GM23338 (cell line): ENCODE measurements at regions not wholly inside any gene's neighbourhood (a gene's known extent, or its start where the extent isn't known, plus 50 kb on each side); places are given as distances from the start of the nearest gene placed in this dataset.

ENCODE experiments used
- ATAC-seq: fragments of 200-7000 bp; cut with Tn5 transposase; 3 replicates; pipeline ENCODE4 v1.9.1; 2020
- DNase-seq: peaks from one replicate; pipeline ENCODE4 v3.0.0-alpha.2; 2015; ENCODE audit warnings: low spot score
- H2AFZ ChIP-seq: fragments of 200-600 bp; sonication (generic); 2 replicates; pipeline ENCODE4 v1.8.0; 2016; ENCODE audit warnings: antibody characterized with exemption, mild to moderate bottlenecking, moderate library complexity
- H3F3A ChIP-seq: fragments of 200-600 bp; sonication (generic); replicated peaks from 2 replicates; pipeline ENCODE4 v1.8.0; 2017; ENCODE audit warnings: antibody characterized with exemption, mixed run types, low read depth
- H3K27ac ChIP-seq: fragments of 200-600 bp; sonication (generic); 2 replicates; pipeline ENCODE4 v1.6.1; 2016; ENCODE audit warnings: low read depth
- H3K27me3 ChIP-seq: fragments of 200-600 bp; sonication (generic); 2 replicates; pipeline ENCODE4 v1.8.0; 2016; ENCODE audit warnings: mild to moderate bottlenecking, mixed run types, moderate library complexity; ENCODE audit not compliant: insufficient read depth
- H3K36me3 ChIP-seq: fragments of 200-600 bp; sonication (generic); 2 replicates; pipeline ENCODE4 v1.8.0; 2016; ENCODE audit warnings: mild to moderate bottlenecking; ENCODE audit not compliant: insufficient read depth
- H3K4me1 ChIP-seq: fragments of 200-600 bp; sonication (generic); 2 replicates; pipeline ENCODE4 v1.8.0; 2016; ENCODE audit warnings: mild to moderate bottlenecking, moderate library complexity; ENCODE audit not compliant: insufficient read depth
- H3K4me2 ChIP-seq: fragments of 200-600 bp; sonication (generic); 2 replicates; pipeline ENCODE4 v1.7.1; 2017; ENCODE audit warnings: mixed run types
- H3K4me3 ChIP-seq: fragments of 200-600 bp; sonication (generic); 2 replicates; pipeline ENCODE4 v1.6.1; 2016; ENCODE audit warnings: mixed run types
- H3K79me2 ChIP-seq: fragments of 200-600 bp; sonication (generic); replicated peaks from 2 replicates; pipeline ENCODE4 v1.8.0; 2017; ENCODE audit warnings: mild to moderate bottlenecking; ENCODE audit not compliant: insufficient read depth
- H3K9me2 ChIP-seq: fragments of 200-600 bp; sonication (generic); 2 replicates; pipeline ENCODE4 v1.8.0; 2017; ENCODE audit not compliant: insufficient read depth
- H4K20me1 ChIP-seq: fragments of 200-600 bp; sonication (generic); replicated peaks from 2 replicates; pipeline ENCODE4 v1.8.0; 2017; ENCODE audit warnings: mild to moderate bottlenecking; ENCODE audit not compliant: insufficient read depth
- H3K27ac Mint-ChIP-seq: 2 replicates; pipeline ENCODE4 v1.8.0; 2020; ENCODE audit warnings: inconsistent platforms, mild to moderate bottlenecking, moderate library complexity, mixed read lengths
- H3K27me3 Mint-ChIP-seq: 3 replicates; pipeline ENCODE4 v1.8.0; 2022; ENCODE audit warnings: low read depth, mild to moderate bottlenecking, moderate library complexity, mixed read lengths, inconsistent platforms; ENCODE audit not compliant: insufficient read depth, poor library complexity
- H3K36me3 Mint-ChIP-seq: 3 replicates; pipeline ENCODE4 v1.8.0; 2021; ENCODE audit warnings: low read depth, mild to moderate bottlenecking, inconsistent platforms, moderate library complexity, mixed read lengths
- H3K4me1 Mint-ChIP-seq: 3 replicates; pipeline ENCODE4 v1.8.0; 2020; ENCODE audit warnings: mild to moderate bottlenecking, inconsistent platforms, mixed read lengths
- H3K4me3 Mint-ChIP-seq: 3 replicates; pipeline ENCODE4 v1.8.0; 2021; ENCODE audit warnings: moderate library complexity, mild to moderate bottlenecking, inconsistent platforms, mixed read lengths
- H3K9me3 Mint-ChIP-seq: 3 replicates; pipeline ENCODE4 v1.8.0; 2020; ENCODE audit warnings: moderate library complexity, mild to moderate bottlenecking, inconsistent platforms, mixed read lengths
- JUNB ChIP-seq: IDR thresholded peaks from one replicate; pipeline ENCODE4 v1.6.1; 2016; ENCODE audit warnings: antibody characterized with exemption; ENCODE audit not compliant: unreplicated experiment
- NANOG ChIP-seq: IDR thresholded peaks from 2 replicates; pipeline ENCODE4 v1.6.1; 2016; ENCODE audit warnings: antibody characterized with exemption, borderline replicate concordance
- REST ChIP-seq: IDR thresholded peaks from one replicate; pipeline ENCODE4 v1.6.1; 2018; ENCODE audit warnings: antibody characterized with exemption; ENCODE audit not compliant: unreplicated experiment
- ZNF462 ChIP-seq: fragments of 250-450 bp; sonication (Bioruptor Pico); IDR thresholded peaks from 2 replicates; pipeline ENCODE4 v1.5.0; 2020; ENCODE audit warnings: mild to moderate bottlenecking, moderate library complexity

GRCh38 chr5:67954351-67954750 lies 261.2 kb upstream of the PIK3R1 start:
- TF ChIP-seq NANOG (no peak), REST (no peak), ZNF462 (CRISPR knock-in tag) (no peak), JUNB (no peak)
- no peak overlapping the region for H3K4me2 ChIP-seq

More at GRCh38 chr5:67954351-67954750, 261.2 kb upstream of the PIK3R1 start:
- no peaks in the 10 kb centered on the region; the same call in 2 of the 3 replicates for H3K9me3 Mint-ChIP-seq
- Histone ChIP-seq H3F3A (no peaks in the 10 kb centered on the region), H3K4me1 (peaks cover 7% of the 10 kb centered on the region; the same call in 1 of the 2 replicates), H3K27me3 (no peaks in the 10 kb centered on the region), H3K79me2 (no peaks in the 10 kb centered on the region), H3K9me2 (no peaks in the 10 kb centered on the region), H3K36me3 (no peaks in the 10 kb centered on the region), H4K20me1 (no peaks in the 10 kb centered on the region), H3K27ac (no peak overlapping the region), H3K4me3 (no peak overlapping the region), H2AFZ (no peak overlapping the region)
- H3K36me3 Mint-ChIP-seq = no peaks in the 10 kb centered on the region
- peaks cover 1% of the 10 kb centered on the region for H3K27me3 Mint-ChIP-seq
- H3K27ac Mint-ChIP-seq = no peak overlapping the region
- peaks cover 10% of the 10 kb centered on the region for H3K4me1 Mint-ChIP-seq
- H3K4me3 Mint-ChIP-seq = no peak overlapping the region
- no peak for DNase-seq
- no peak for ATAC-seq
